ENCODE measurements at regions not wholly inside any gene's neighbourhood (a gene's known extent, or its start where the extent isn't known, plus 50 kb on each side); places are given as distances from the start of the nearest gene placed in this dataset.

DNA sequence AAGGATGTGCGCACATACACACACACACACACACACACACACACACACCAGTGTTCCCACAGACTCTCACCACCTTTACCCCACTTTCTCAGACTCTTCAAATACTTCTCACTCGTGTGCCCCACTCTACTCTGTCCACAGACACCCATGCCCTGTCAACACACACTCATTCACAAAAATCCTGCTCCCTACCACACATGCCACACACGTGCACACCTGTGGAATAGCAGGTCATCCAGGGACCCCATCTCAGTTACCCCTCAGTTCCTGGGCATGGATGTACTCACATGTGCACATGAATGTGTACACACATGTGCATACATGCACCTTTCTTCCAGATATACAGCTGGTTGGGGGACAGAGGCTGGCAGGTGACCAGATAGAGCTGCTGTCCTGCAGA is 142.9 kb downstream of the EMX2 start:
- TF ChIP-seq POLR2AphosphoS5 (IDR thresholded peaks at IDR 0.05; ENCODE audit: low read depth, low read length): no peak
- TF ChIP-seq, protein P1, sequence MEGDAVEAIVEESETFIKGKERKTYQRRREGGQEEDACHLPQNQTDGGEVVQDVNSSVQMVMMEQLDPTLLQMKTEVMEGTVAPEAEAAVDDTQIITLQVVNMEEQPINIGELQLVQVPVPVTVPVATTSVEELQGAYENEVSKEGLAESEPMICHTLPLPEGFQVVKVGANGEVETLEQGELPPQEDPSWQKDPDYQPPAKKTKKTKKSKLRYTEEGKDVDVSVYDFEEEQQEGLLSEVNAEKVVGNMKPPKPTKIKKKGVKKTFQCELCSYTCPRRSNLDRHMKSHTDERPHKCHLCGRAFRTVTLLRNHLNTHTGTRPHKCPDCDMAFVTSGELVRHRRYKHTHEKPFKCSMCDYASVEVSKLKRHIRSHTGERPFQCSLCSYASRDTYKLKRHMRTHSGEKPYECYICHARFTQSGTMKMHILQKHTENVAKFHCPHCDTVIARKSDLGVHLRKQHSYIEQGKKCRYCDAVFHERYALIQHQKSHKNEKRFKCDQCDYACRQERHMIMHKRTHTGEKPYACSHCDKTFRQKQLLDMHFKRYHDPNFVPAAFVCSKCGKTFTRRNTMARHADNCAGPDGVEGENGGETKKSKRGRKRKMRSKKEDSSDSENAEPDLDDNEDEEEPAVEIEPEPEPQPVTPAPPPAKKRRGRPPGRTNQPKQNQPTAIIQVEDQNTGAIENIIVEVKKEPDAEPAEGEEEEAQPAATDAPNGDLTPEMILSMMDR (IDR thresholded peaks at IDR 0.05 in 2 of 3, conservative IDR thresholded peaks at IDR 0.05 in 1 of 3; ENCODE audit: borderline replicate concordance in 1 of 3, insufficient read depth in 1 of 3, low read depth in 2 of 3, low read length in 2 of 3): no peak
- no peak for TF ChIP-seq EGR1 (IDR thresholded peaks at IDR 0.05; ENCODE audit: low read depth)
- no peak for TF ChIP-seq SP1 (IDR thresholded peaks at IDR 0.05; ENCODE audit: low read depth)
- no peak for TF ChIP-seq POLR2A (IDR thresholded peaks at IDR 0.05; ENCODE audit: borderline replicate concordance, extremely low read depth, insufficient read depth, insufficient read length)
- TF ChIP-seq, protein P2, sequence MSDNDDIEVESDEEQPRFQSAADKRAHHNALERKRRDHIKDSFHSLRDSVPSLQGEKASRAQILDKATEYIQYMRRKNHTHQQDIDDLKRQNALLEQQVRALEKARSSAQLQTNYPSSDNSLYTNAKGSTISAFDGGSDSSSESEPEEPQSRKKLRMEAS (IDR thresholded peaks at IDR 0.05): no peak
- no peak for TF ChIP-seq RAD21 (IDR thresholded peaks at IDR 0.05; ENCODE audit: low read depth)
- TF ChIP-seq EZH2phosphoT487 (IDR thresholded peaks at IDR 0.05; ENCODE audit: borderline replicate concordance): no peak
- no peak for TF ChIP-seq EZH2 (IDR thresholded peaks at IDR 0.05)
- TF ChIP-seq ZNF274 (IDR thresholded peaks at IDR 0.05; ENCODE audit: low read depth, low read length): no peak
- no peak for TF ChIP-seq CBX3 (IDR thresholded peaks at IDR 0.05; ENCODE audit: low read depth)
- TF ChIP-seq SIN3A (IDR thresholded peaks at IDR 0.05; ENCODE audit: low read depth): no peak
- TF ChIP-seq, protein P3, sequence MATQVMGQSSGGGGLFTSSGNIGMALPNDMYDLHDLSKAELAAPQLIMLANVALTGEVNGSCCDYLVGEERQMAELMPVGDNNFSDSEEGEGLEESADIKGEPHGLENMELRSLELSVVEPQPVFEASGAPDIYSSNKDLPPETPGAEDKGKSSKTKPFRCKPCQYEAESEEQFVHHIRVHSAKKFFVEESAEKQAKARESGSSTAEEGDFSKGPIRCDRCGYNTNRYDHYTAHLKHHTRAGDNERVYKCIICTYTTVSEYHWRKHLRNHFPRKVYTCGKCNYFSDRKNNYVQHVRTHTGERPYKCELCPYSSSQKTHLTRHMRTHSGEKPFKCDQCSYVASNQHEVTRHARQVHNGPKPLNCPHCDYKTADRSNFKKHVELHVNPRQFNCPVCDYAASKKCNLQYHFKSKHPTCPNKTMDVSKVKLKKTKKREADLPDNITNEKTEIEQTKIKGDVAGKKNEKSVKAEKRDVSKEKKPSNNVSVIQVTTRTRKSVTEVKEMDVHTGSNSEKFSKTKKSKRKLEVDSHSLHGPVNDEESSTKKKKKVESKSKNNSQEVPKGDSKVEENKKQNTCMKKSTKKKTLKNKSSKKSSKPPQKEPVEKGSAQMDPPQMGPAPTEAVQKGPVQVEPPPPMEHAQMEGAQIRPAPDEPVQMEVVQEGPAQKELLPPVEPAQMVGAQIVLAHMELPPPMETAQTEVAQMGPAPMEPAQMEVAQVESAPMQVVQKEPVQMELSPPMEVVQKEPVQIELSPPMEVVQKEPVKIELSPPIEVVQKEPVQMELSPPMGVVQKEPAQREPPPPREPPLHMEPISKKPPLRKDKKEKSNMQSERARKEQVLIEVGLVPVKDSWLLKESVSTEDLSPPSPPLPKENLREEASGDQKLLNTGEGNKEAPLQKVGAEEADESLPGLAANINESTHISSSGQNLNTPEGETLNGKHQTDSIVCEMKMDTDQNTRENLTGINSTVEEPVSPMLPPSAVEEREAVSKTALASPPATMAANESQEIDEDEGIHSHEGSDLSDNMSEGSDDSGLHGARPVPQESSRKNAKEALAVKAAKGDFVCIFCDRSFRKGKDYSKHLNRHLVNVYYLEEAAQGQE (IDR thresholded peaks at IDR 0.05; ENCODE audit: low read depth): no peak
- no peak for TF ChIP-seq SRF (IDR thresholded peaks at IDR 0.05; ENCODE audit: low read depth)
